Psoas muscle (tissue), 7 donors: ENCODE measurements at regions not wholly inside any gene's neighbourhood (a gene's known extent, or its start where the extent isn't known, plus 50 kb on each side); places are given as distances from the start of the nearest gene placed in this dataset.

Source experiments
- ATAC-seq, 4 donors: fragments of 200-7000 bp; cut with Tn5 transposase; one replicate each; pipeline ENCODE4 v1.9.1; 2020; ENCODE audit warnings: moderate library complexity in 3 of 4, mild to moderate bottlenecking in 2 of 4
- DNase-seq, 2 donors: peaks; one replicate each; pipeline ENCODE4 v3.0.0-alpha.2; 2020
- H3K27ac ChIP-seq: fragments of 200-600 bp; one replicate; pipeline ENCODE4 v1.8.0; 2022
- H3K27me3 ChIP-seq, 3 donors: fragments of 200-600 bp in 1 of 3; one replicate each; pipeline versions ENCODE4 v1.6.1 to v1.8.0; 2013 to 2022; ENCODE audit warnings: low read length in 2 of 3, mild to moderate bottlenecking in 2 of 3, moderate library complexity in 1 of 3; ENCODE audit not compliant: insufficient read depth in 3 of 3
- H3K36me3 ChIP-seq, 2 donors: fragments of 200-600 bp in 1 of 2; one replicate each; pipeline versions ENCODE4 v1.6.1 to v1.8.0; 2013 to 2022; ENCODE audit warnings: low read depth in 1 of 2, mild to moderate bottlenecking in 1 of 2, moderate library complexity in 1 of 2; ENCODE audit not compliant: insufficient read depth in 1 of 2
- H3K4me1 ChIP-seq: fragments of 200-600 bp; one replicate; pipeline ENCODE4 v1.8.0; 2022
- H3K4me3 ChIP-seq: fragments of 200-600 bp; one replicate; pipeline ENCODE4 v1.8.0; 2022; ENCODE audit warnings: mild to moderate bottlenecking
- H3K9me3 ChIP-seq: fragments of 200-600 bp; one replicate; pipeline ENCODE4 v1.8.0; 2022
- WGBS, 3 donors: extraction: QIAGEN DNeasy Blood & Tissue Kit; methylation state at CpG; one replicate each; pipeline versions ENCODE4 v1.1.6 to v1.1.7; 2013; 5-methylcytosine and 5-hydroxymethylcytosine counted together
- intact Hi-C, 2 donors: fragments of 100-400 bp; cut with DNase I; formaldehyde crosslinking; loops; one replicate each; pipeline versions ENCODE4 v1.11.0 to v1.14.2; 2022
- TF ChIP-seq, protein P1 (sequence below): fragments of 200-600 bp; IDR thresholded peaks from one replicate; pipeline ENCODE4 v1.8.0; 2022; ENCODE audit warnings: antibody characterized with exemption
- donor health status: healthy with polysubstance abuse.
- donor health status: DM: no; HTN: no; CAD: no; lungs with moderate emphysema.
- donor health status: Bipolar disorder and iron deficiency.
- donor health status: healthy.
- donor health status: DM: yes; HTN: yes; CAD: no.
- donor health status: DM: no; HTN: no; CAD: no.
- donor health status: DM: yes; HTN: yes; CAD: no.

DNA sequence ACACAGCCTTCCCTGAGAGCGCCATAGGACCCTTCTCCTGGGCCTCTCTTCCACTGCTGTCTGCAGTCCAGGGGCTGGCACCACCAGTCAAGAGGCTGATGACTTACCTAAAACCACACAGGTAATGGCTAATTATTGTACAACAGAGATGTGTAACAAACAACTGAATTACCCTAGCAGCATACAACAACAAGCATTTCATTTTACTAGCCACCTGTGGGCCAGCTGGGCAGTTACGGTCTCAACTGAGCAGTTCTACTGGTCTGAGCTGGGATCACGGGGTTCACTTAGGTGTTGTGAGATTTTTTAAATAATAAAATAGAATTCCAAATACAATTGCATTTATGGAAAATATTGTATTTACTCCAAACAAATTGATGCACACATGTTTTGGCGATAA, 431.9 kb downstream of the TNS3 start:
- DNase-seq (no peak), ATAC-seq (no peak)
- H3K4me1 ChIP-seq, result peaks cover 13% of the 10 kb centered on the region
- intact Hi-C loops, result no loop called here
- H3K4me3 ChIP-seq, result no peak overlapping the region
- H3K27ac ChIP-seq, result no peak overlapping the region
- WGBS, 3 donors, result 97 to 99% (median 97%) methylated on average over 4 of the region's 4 CpGs
- no peaks in the 10 kb centered on the region for H3K27me3 ChIP-seq
- H3K9me3 ChIP-seq, result no peaks in the 10 kb centered on the region
- no peaks in the 10 kb centered on the region for H3K36me3 ChIP-seq
- TF ChIP-seq, protein P1, sequence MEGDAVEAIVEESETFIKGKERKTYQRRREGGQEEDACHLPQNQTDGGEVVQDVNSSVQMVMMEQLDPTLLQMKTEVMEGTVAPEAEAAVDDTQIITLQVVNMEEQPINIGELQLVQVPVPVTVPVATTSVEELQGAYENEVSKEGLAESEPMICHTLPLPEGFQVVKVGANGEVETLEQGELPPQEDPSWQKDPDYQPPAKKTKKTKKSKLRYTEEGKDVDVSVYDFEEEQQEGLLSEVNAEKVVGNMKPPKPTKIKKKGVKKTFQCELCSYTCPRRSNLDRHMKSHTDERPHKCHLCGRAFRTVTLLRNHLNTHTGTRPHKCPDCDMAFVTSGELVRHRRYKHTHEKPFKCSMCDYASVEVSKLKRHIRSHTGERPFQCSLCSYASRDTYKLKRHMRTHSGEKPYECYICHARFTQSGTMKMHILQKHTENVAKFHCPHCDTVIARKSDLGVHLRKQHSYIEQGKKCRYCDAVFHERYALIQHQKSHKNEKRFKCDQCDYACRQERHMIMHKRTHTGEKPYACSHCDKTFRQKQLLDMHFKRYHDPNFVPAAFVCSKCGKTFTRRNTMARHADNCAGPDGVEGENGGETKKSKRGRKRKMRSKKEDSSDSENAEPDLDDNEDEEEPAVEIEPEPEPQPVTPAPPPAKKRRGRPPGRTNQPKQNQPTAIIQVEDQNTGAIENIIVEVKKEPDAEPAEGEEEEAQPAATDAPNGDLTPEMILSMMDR, result no peak

- no peaks in the 10 kb centered on the region for H3K36me3 ChIP-seq
- H3K4me3 ChIP-seq, result no peak overlapping the region
- TF ChIP-seq, protein P1, result no peak
- WGBS, 3 donors, result 89 to 93% (median 90%) methylated on average over 6 of the region's 6 CpGs
- H3K9me3 ChIP-seq, result no peaks in the 10 kb centered on the region
- ATAC-seq (no peak), DNase-seq (no peak)
- no peak overlapping the region for H3K27ac ChIP-seq
- peaks cover 13% of the 10 kb centered on the region for H3K4me1 ChIP-seq
- H3K27me3 ChIP-seq, result no peaks in the 10 kb centered on the region
- intact Hi-C loops, result no loop called here
Observed at GRCh38 chr7:47149208-47149839, 432.6 kb downstream of the TNS3 start.

DNA sequence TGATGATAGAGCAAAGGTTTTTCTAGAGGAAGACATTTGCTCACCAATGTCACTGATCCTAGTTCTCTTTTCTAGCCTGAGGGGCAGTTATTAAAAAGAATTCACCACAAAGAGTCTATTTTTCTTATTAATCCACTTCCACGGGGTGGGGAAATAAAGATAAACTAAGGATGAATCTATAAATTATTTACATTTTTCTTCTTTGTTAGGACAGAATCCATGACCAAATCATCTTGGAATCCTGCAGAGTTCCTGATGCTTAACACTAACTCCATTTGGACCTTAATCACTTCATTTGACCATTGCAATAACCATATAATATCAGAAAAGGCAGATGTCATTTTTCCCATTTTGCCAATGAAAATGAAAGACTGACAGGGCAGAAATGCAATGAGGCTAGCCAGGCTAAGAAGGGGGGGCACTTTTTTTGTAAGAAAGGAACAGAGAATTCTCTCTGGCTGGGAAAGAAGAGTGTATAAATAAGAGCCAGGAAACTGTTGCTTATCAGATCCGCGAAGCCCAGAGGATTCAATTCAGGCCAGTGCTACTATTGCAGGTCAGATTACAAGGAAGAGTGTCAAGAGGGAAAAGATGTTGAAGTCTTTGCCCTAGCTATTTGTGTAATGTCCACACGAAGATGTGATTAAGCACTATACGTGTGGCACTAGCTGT, 433.2 kb downstream of the TNS3 start:
- TF ChIP-seq, protein P1, result no peak
- Histone ChIP-seq H3K9me3 (no peaks in the 10 kb centered on the region), H3K4me1 (peaks cover 12% of the 10 kb centered on the region), H3K27ac (no peak overlapping the region), H3K36me3 (no peaks in the 10 kb centered on the region), H3K27me3 (no peaks in the 10 kb centered on the region), H3K4me3 (no peak overlapping the region)
- ATAC-seq (no peak), DNase-seq (no peak)
- intact Hi-C loops, result no loop called here
- 44 to 48% (median 46%) methylated on average over 5 of the region's 5 CpGs for WGBS, 3 donors

GRCh38 chr7:47147213-47147631, 434.7 kb downstream of the TNS3 start:
- 73 to 77% (median 75%) methylated on average over 3 of the region's 3 CpGs for WGBS, 3 donors
- no peak for ATAC-seq
- TF ChIP-seq, protein P1, result no peak

More at GRCh38 chr7:47147213-47147631, 434.7 kb downstream of the TNS3 start:
- no peak overlapping the region for H3K4me3 ChIP-seq
- no peak for DNase-seq
- H3K9me3 ChIP-seq, result no peaks in the 10 kb centered on the region
- no peak overlapping the region for H3K27ac ChIP-seq
- H3K4me1 ChIP-seq, result no peaks in the 10 kb centered on the region
- intact Hi-C loops, result no loop called here
- no peaks in the 10 kb centered on the region for H3K27me3 ChIP-seq
- H3K36me3 ChIP-seq, result no peaks in the 10 kb centered on the region
